GM23338 (cell line): ENCODE measurements at regions not wholly inside any gene's neighbourhood (a gene's known extent, or its start where the extent isn't known, plus 50 kb on each side); places are given as distances from the start of the nearest gene placed in this dataset.

Experiments used
- ATAC-seq: fragments of 200-7000 bp; cut with Tn5 transposase; 3 replicates; pipeline ENCODE4 v1.9.1; 2020
- DNase-seq: peaks from one replicate; pipeline ENCODE4 v3.0.0-alpha.2; 2015; ENCODE audit warnings: low spot score
- H2AFZ ChIP-seq: fragments of 200-600 bp; sonication (generic); 2 replicates; pipeline ENCODE4 v1.8.0; 2016; ENCODE audit warnings: antibody characterized with exemption, mild to moderate bottlenecking, moderate library complexity
- H3F3A ChIP-seq: fragments of 200-600 bp; sonication (generic); replicated peaks from 2 replicates; pipeline ENCODE4 v1.8.0; 2017; ENCODE audit warnings: antibody characterized with exemption, mixed run types, low read depth
- H3K27ac ChIP-seq: fragments of 200-600 bp; sonication (generic); 2 replicates; pipeline ENCODE4 v1.6.1; 2016; ENCODE audit warnings: low read depth
- H3K27me3 ChIP-seq: fragments of 200-600 bp; sonication (generic); 2 replicates; pipeline ENCODE4 v1.8.0; 2016; ENCODE audit warnings: mild to moderate bottlenecking, mixed run types, moderate library complexity; ENCODE audit not compliant: insufficient read depth
- H3K36me3 ChIP-seq: fragments of 200-600 bp; sonication (generic); 2 replicates; pipeline ENCODE4 v1.8.0; 2016; ENCODE audit warnings: mild to moderate bottlenecking; ENCODE audit not compliant: insufficient read depth
- H3K4me1 ChIP-seq: fragments of 200-600 bp; sonication (generic); 2 replicates; pipeline ENCODE4 v1.8.0; 2016; ENCODE audit warnings: mild to moderate bottlenecking, moderate library complexity; ENCODE audit not compliant: insufficient read depth
- H3K4me2 ChIP-seq: fragments of 200-600 bp; sonication (generic); 2 replicates; pipeline ENCODE4 v1.7.1; 2017; ENCODE audit warnings: mixed run types
- H3K4me3 ChIP-seq: fragments of 200-600 bp; sonication (generic); 2 replicates; pipeline ENCODE4 v1.6.1; 2016; ENCODE audit warnings: mixed run types
- H3K79me2 ChIP-seq: fragments of 200-600 bp; sonication (generic); replicated peaks from 2 replicates; pipeline ENCODE4 v1.8.0; 2017; ENCODE audit warnings: mild to moderate bottlenecking; ENCODE audit not compliant: insufficient read depth
- H3K9me2 ChIP-seq: fragments of 200-600 bp; sonication (generic); 2 replicates; pipeline ENCODE4 v1.8.0; 2017; ENCODE audit not compliant: insufficient read depth
- H4K20me1 ChIP-seq: fragments of 200-600 bp; sonication (generic); replicated peaks from 2 replicates; pipeline ENCODE4 v1.8.0; 2017; ENCODE audit warnings: mild to moderate bottlenecking; ENCODE audit not compliant: insufficient read depth
- H3K27ac Mint-ChIP-seq: 2 replicates; pipeline ENCODE4 v1.8.0; 2020; ENCODE audit warnings: inconsistent platforms, mild to moderate bottlenecking, moderate library complexity, mixed read lengths
- H3K27me3 Mint-ChIP-seq: 3 replicates; pipeline ENCODE4 v1.8.0; 2022; ENCODE audit warnings: low read depth, mild to moderate bottlenecking, moderate library complexity, mixed read lengths, inconsistent platforms; ENCODE audit not compliant: insufficient read depth, poor library complexity
- H3K36me3 Mint-ChIP-seq: 3 replicates; pipeline ENCODE4 v1.8.0; 2021; ENCODE audit warnings: low read depth, mild to moderate bottlenecking, inconsistent platforms, moderate library complexity, mixed read lengths
- H3K4me1 Mint-ChIP-seq: 3 replicates; pipeline ENCODE4 v1.8.0; 2020; ENCODE audit warnings: mild to moderate bottlenecking, inconsistent platforms, mixed read lengths
- H3K4me3 Mint-ChIP-seq: 3 replicates; pipeline ENCODE4 v1.8.0; 2021; ENCODE audit warnings: moderate library complexity, mild to moderate bottlenecking, inconsistent platforms, mixed read lengths
- H3K9me3 Mint-ChIP-seq: 3 replicates; pipeline ENCODE4 v1.8.0; 2020; ENCODE audit warnings: moderate library complexity, mild to moderate bottlenecking, inconsistent platforms, mixed read lengths
- CREB1 ChIP-seq: fragments of 250-450 bp; sonication (Bioruptor Pico); IDR thresholded peaks from 2 replicates; pipeline ENCODE4 v1.5.0; 2020; ENCODE audit warnings: low read depth, mild to moderate bottlenecking, moderate library complexity
- CTCF ChIP-seq, 2 experiments: fragments of 200-600 bp in 1 of 2; sonication (generic) in 1 of 2; conservative IDR thresholded peaks; 2 replicates each; pipeline versions ENCODE4 v1.5.1 to v1.6.1; 2016 to 2017; ENCODE audit warnings: antibody characterized with exemption in 2 of 2, low read depth in 2 of 2, mild to moderate bottlenecking in 2 of 2, moderate library complexity in 1 of 2
- EZH2phosphoT487 ChIP-seq: fragments of 200-600 bp; sonication (generic); IDR thresholded peaks from one replicate; pipeline ENCODE4 v1.8.1; 2018; ENCODE audit warnings: antibody characterized with exemption; ENCODE audit not compliant: unreplicated experiment
- JUNB ChIP-seq: IDR thresholded peaks from one replicate; pipeline ENCODE4 v1.6.1; 2016; ENCODE audit warnings: antibody characterized with exemption; ENCODE audit not compliant: unreplicated experiment
- NANOG ChIP-seq: IDR thresholded peaks from 2 replicates; pipeline ENCODE4 v1.6.1; 2016; ENCODE audit warnings: antibody characterized with exemption, borderline replicate concordance
- REST ChIP-seq: IDR thresholded peaks from one replicate; pipeline ENCODE4 v1.6.1; 2018; ENCODE audit warnings: antibody characterized with exemption; ENCODE audit not compliant: unreplicated experiment
- STAT1 ChIP-seq: IDR thresholded peaks from one replicate; pipeline ENCODE4 v1.6.1; 2016; ENCODE audit warnings: antibody characterized with exemption; ENCODE audit not compliant: unreplicated experiment

GRCh38 chrY:14238277-14238676 is 182.2 kb downstream of the VCY1B start:
- no peak for TF ChIP-seq STAT1
- peak; percentile 51 for TF ChIP-seq REST
- no peak for TF ChIP-seq JUNB
- no peak for TF ChIP-seq CREB1
- Histone ChIP-seq H3K36me3 (no peaks in the 10 kb centered on the region), H3K9me2 (no peaks in the 10 kb centered on the region), H3K79me2 (no peaks in the 10 kb centered on the region), H3K4me1 (no peaks in the 10 kb centered on the region), H4K20me1 (no peaks in the 10 kb centered on the region), H3K27ac (no peak overlapping the region), H3F3A (no peaks in the 10 kb centered on the region), H2AFZ (no peak overlapping the region), H3K4me3 (no peak overlapping the region), H3K27me3 (no peaks in the 10 kb centered on the region), H3K4me2 (no peak overlapping the region)
- no peak overlapping the region for H3K27ac Mint-ChIP-seq
- no peaks in the 10 kb centered on the region; the same call in 1 of the 3 replicates for H3K4me1 Mint-ChIP-seq
- H3K4me3 Mint-ChIP-seq, result no peak overlapping the region
- H3K36me3 Mint-ChIP-seq, result no peaks in the 10 kb centered on the region
- H3K27me3 Mint-ChIP-seq, result no peaks in the 10 kb centered on the region
- DNase-seq (peak; percentile 3), ATAC-seq (no peak)
- no peaks in the 10 kb centered on the region for H3K9me3 Mint-ChIP-seq

DNA sequence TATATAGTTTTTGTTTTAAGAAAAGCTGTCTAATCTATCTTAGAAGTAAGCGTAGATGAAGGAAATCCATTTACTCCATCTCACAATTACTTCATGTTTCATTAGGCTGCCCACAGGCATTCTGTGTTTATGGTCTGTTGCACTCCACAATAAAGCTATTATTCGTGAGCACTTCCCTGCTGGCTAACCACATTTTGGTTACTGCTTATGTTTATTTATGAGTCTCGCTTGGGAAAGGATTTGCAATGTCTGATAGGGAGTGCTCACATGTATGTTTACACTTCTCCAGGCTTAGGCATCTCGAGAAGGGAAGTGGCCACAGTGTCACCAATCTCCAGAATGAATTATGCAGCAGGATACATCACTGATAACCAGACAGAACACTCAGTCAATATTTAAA is 190.9 kb downstream of the VCY1B start:
- Histone ChIP-seq H4K20me1 (no peaks in the 10 kb centered on the region), H3K9me2 (no peaks in the 10 kb centered on the region), H3K4me3 (no peak overlapping the region), H3K27ac (no peak overlapping the region), H3K36me3 (no peaks in the 10 kb centered on the region), H3K4me2 (no peak overlapping the region), H3F3A (no peaks in the 10 kb centered on the region), H3K79me2 (no peaks in the 10 kb centered on the region), H3K27me3 (no peaks in the 10 kb centered on the region), H3K4me1 (no peaks in the 10 kb centered on the region), H2AFZ (no peak overlapping the region)
- Mint-ChIP-seq H3K4me1 (peaks cover 2% of the 10 kb centered on the region; the same call in 1 of the 3 replicates), H3K4me3 (no peak overlapping the region), H3K27ac (no peak overlapping the region), H3K36me3 (no peaks in the 10 kb centered on the region), H3K27me3 (peaks cover 5% of the 10 kb centered on the region), H3K9me3 (no peaks in the 10 kb centered on the region; the same call in 2 of the 3 replicates)
- TF ChIP-seq CREB1 (no peak), CTCF (conservative IDR thresholded peaks at IDR 0.05; ENCODE audit: low read depth in 2 of 2) (no peak), NANOG (no peak), EZH2phosphoT487 (no peak), STAT1 (no peak)
- ATAC-seq (no peak), DNase-seq (no peak)
